Heart left ventricle (tissue), 13 donors: ENCODE measurements at regions not wholly inside any gene's neighbourhood (a gene's known extent, or its start where the extent isn't known, plus 50 kb on each side); places are given as distances from the start of the nearest gene placed in this dataset.

Experiments
- CTCF ChIP-seq, 12 donors: fragments of 200-600 bp; sonication (generic) in 4 of 12; IDR thresholded peaks; one replicate each; pipeline versions ENCODE4 v1.5.0 to v1.8.0; 2018 to 2022; ENCODE audit warnings: antibody characterized with exemption in 12 of 12, mild to moderate bottlenecking in 5 of 12
- POLR2A ChIP-seq, 2 donors: fragments of 450-650 bp; IDR thresholded peaks; one replicate each; pipeline ENCODE4 v1.6.1; 2017; ENCODE audit warnings: antibody characterized with exemption in 2 of 2, mild to moderate bottlenecking in 2 of 2, moderate library complexity in 2 of 2
- donor health status: ischemic (EF 13 %, LVEDD 7.1; RV severe dilation, severe dysfunction).
- donor health status: DM: no; HTN: yes; CAD: no.
- donor health status: DM: no; HTN: no; CAD: no.
- donor health status: ischemic (EF 25% LVEDD 6.9; RV normal size, moderate dysfunction).
- donor health status: ischemic (EF 25% LVEDD 5.7; RV mildly dilated, moderate dysfunction).
- donor health status: ischemic (EF 35%, LVEDD 5.7; RV mildly dilated, moderate dysfunction).
- donor health status: nonischemic (EF 11% LVEDD 7.7; RV severe dilation, severe dysfunction).
- donor health status: DM: yes; HTN: yes; CAD: no.
- donor health status: PGD.
- donor health status: ischemic (EF 29% LVEDD 5.4; RV normal size, mild dysfunction).
- donor health status: nonischemic (EF 23%, LVEDD 6.1; RV moderate dilation, normal function).

- TF ChIP-seq CTCF (IDR thresholded peaks at IDR 0.05) (no peak), POLR2A (IDR thresholded peaks at IDR 0.05) (no peak)
These were observed 159.6 kb downstream of the TRIM27 start for GRCh38 chr6:28764014-28764723.
